Natural killer cell (primary cell): ENCODE measurements at regions not wholly inside any gene's neighbourhood (a gene's known extent, or its start where the extent isn't known, plus 50 kb on each side); places are given as distances from the start of the nearest gene placed in this dataset.

Experiments used
- ATAC-seq, 3 donors: fragments of 150-1000 bp in 2 of 3; fragments of 200-7000 bp in 1 of 3; cut with Tn5 transposase; 1 replicate in 1 of 3; 2 replicates in 2 of 3; pipeline ENCODE4 v1.10.0; 2021; ENCODE audit warnings: mild to moderate bottlenecking in 2 of 3, moderate library complexity in 2 of 3
- DNase-seq, 2 donors: peaks; one replicate each; pipeline versions ENCODE4 v3.0.0 to v3.0.0-alpha.2; 2013 to 2021; ENCODE audit warnings: mixed read lengths in 1 of 2
- H3K27ac ChIP-seq: one replicate; pipeline ENCODE4 v1.5.1; 2013; ENCODE audit warnings: mild to moderate bottlenecking, low read length
- H3K27me3 ChIP-seq: one replicate; pipeline ENCODE4 v1.6.1; 2013; ENCODE audit warnings: low read length; ENCODE audit not compliant: control insufficient read depth, insufficient read depth
- H3K36me3 ChIP-seq: one replicate; pipeline ENCODE4 v1.6.1; 2013; ENCODE audit warnings: low read length; ENCODE audit not compliant: control insufficient read depth, insufficient read depth
- H3K4me1 ChIP-seq: one replicate; pipeline ENCODE4 v1.6.1; 2013; ENCODE audit warnings: low read length; ENCODE audit not compliant: control insufficient read depth, insufficient read depth
- H3K4me3 ChIP-seq: one replicate; pipeline ENCODE4 v1.5.1; 2013; ENCODE audit warnings: low read length
- H3K9me3 ChIP-seq: one replicate; pipeline ENCODE4 v1.6.1; 2013; ENCODE audit warnings: low read length; ENCODE audit not compliant: control insufficient read depth, insufficient read depth
- H3K27ac Mint-ChIP-seq, 2 donors: one replicate each; pipeline ENCODE4 v1.8.0; 2022; ENCODE audit warnings: mild to moderate bottlenecking in 2 of 2, mixed read lengths in 2 of 2, moderate library complexity in 1 of 2
- H3K27me3 Mint-ChIP-seq, 2 donors: one replicate each; pipeline ENCODE4 v1.8.0; 2022; ENCODE audit warnings: low read depth in 2 of 2, mixed read lengths in 2 of 2
- H3K36me3 Mint-ChIP-seq: one replicate; pipeline ENCODE4 v1.8.0; 2022; ENCODE audit warnings: mixed read lengths
- H3K4me1 Mint-ChIP-seq, 2 donors: one replicate each; pipeline ENCODE4 v1.8.0; 2022; ENCODE audit warnings: mixed read lengths in 2 of 2
- H3K4me3 Mint-ChIP-seq: one replicate; pipeline ENCODE4 v1.8.0; 2022; ENCODE audit warnings: mild to moderate bottlenecking, moderate library complexity, mixed read lengths
- H3K9me3 Mint-ChIP-seq, 2 donors: one replicate each; pipeline ENCODE4 v1.8.0; 2022; ENCODE audit warnings: mixed read lengths in 2 of 2
- WGBS: methylation state at CpG from one replicate; pipeline ENCODE4 v1.1.7; 2013; ENCODE audit warnings: missing lambda C conversion rate; ENCODE audit not compliant: insufficient coverage; 5-methylcytosine and 5-hydroxymethylcytosine counted together
- intact Hi-C: fragments of 100-400 bp; cut with micrococcal nuclease; formaldehyde crosslinking; loops from one replicate; pipeline ENCODE4 v1.14.2; 2022
- TF ChIP-seq, protein P1 (sequence below): fragments of 200-600 bp; IDR thresholded peaks from one replicate; pipeline ENCODE4 v1.8.0; 2022; ENCODE audit warnings: antibody characterized with exemption

DNA sequence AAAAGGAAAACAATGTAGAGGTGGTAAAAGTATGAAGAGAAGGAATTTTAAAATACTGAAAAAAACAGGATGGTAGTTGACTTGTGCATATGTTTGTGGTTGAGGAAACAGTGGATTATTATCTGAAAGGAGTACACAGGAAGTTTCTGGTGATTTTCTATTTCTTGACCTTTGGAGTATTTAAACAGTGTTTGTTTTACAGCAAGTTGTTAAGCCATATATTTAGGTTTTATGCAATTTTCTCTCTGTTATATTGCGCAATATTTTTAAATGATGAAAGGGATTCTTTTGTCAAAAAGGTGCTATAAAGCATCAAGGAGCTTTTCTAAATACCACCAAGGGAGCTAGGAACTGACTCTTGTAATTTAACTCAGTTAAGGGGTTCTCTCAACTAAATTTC lies 343.1 kb upstream of the MAOA start:
- DNase-seq, result no peak
- no peaks in the 10 kb centered on the region for H3K27me3 ChIP-seq
- no peak overlapping the region for H3K27ac ChIP-seq
- H3K27ac Mint-ChIP-seq, result no peak overlapping the region
- H3K36me3 Mint-ChIP-seq, result no peaks in the 10 kb centered on the region
- H3K4me3 Mint-ChIP-seq, result no peak overlapping the region
- intact Hi-C loops, result no loop called here
- TF ChIP-seq, protein P1, sequence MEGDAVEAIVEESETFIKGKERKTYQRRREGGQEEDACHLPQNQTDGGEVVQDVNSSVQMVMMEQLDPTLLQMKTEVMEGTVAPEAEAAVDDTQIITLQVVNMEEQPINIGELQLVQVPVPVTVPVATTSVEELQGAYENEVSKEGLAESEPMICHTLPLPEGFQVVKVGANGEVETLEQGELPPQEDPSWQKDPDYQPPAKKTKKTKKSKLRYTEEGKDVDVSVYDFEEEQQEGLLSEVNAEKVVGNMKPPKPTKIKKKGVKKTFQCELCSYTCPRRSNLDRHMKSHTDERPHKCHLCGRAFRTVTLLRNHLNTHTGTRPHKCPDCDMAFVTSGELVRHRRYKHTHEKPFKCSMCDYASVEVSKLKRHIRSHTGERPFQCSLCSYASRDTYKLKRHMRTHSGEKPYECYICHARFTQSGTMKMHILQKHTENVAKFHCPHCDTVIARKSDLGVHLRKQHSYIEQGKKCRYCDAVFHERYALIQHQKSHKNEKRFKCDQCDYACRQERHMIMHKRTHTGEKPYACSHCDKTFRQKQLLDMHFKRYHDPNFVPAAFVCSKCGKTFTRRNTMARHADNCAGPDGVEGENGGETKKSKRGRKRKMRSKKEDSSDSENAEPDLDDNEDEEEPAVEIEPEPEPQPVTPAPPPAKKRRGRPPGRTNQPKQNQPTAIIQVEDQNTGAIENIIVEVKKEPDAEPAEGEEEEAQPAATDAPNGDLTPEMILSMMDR, result no peak
- no peak overlapping the region for H3K4me3 ChIP-seq
- no peaks in the 10 kb centered on the region for H3K36me3 ChIP-seq
- WGBS, result no CpG with 5 or more reads among the region's 1 CpG
- H3K27me3 Mint-ChIP-seq, result peaks cover 0 to 5% of the 10 kb centered on the region in 2 donors
- H3K4me1 ChIP-seq, result no peaks in the 10 kb centered on the region
- ATAC-seq, result no peak
- no peaks in the 10 kb centered on the region for H3K4me1 Mint-ChIP-seq
- no peaks in the 10 kb centered on the region for H3K9me3 Mint-ChIP-seq
- no peaks in the 10 kb centered on the region for H3K9me3 ChIP-seq

DNA sequence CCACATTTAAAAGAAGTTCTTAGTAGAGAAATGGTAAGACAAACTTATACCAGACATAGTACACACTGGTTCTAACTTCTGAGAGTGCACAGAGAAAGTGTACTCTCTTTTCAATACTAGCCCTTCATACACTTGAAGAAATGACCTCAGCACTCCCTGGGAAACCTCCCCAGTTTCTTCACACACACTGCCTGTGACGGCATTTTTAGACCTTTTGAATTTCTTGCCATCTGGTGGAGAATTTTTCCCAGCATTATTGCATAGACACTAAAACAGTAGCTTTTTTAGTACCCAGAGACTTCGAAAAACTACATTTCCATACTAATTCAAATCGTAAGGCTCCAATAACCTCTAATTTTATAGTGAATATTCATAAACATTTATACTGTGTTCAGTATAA lies 341.6 kb upstream of the MAOA start:
- H3K4me1 Mint-ChIP-seq, result no peaks in the 10 kb centered on the region
- TF ChIP-seq, protein P1, result no peak
- H3K27me3 ChIP-seq, result no peaks in the 10 kb centered on the region

DNA sequence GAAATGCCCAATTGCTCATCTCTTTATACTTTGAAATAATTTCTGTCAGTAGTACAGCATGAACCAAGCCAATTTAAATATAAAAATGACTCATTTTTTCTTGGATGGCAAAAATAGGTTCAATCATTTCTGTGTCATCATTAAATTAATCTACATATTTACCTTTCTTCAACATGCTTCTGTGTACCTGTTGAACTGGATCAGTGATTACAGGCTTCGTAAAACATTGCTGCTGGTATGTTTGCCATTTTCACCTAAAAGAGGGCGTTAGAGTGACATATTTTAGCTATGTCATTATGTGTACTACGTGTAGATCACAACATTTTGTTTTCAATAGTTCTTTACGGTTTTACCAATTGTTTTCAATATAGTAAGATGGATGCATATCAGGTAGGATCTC lies 340.5 kb upstream of the MAOA start:
- TF ChIP-seq, protein P1, result no peak
- WGBS, result 96% methylated on average over 3 of the region's 4 CpGs
- intact Hi-C loops, result no loop called here
- H3K9me3 Mint-ChIP-seq, result no peaks in the 10 kb centered on the region
- DNase-seq, result no peak
- Histone ChIP-seq H3K4me1 (no peaks in the 10 kb centered on the region), H3K36me3 (no peaks in the 10 kb centered on the region), H3K9me3 (no peaks in the 10 kb centered on the region), H3K27me3 (no peaks in the 10 kb centered on the region), H3K4me3 (no peak overlapping the region), H3K27ac (no peak overlapping the region)
- peaks cover 0 to 5% of the 10 kb centered on the region in 2 donors for H3K27me3 Mint-ChIP-seq
- H3K36me3 Mint-ChIP-seq, result no peaks in the 10 kb centered on the region
- H3K4me1 Mint-ChIP-seq, result no peaks in the 10 kb centered on the region
- no peak overlapping the region for H3K4me3 Mint-ChIP-seq
- no peak overlapping the region for H3K27ac Mint-ChIP-seq
- ATAC-seq, result no peak

More for the DNA sequence above, 341.6 kb upstream of the MAOA start:
- H3K27ac Mint-ChIP-seq, result no peak overlapping the region
- H3K9me3 Mint-ChIP-seq, result no peaks in the 10 kb centered on the region
- intact Hi-C loops, result no loop called here
- no peak overlapping the region for H3K4me3 Mint-ChIP-seq
- no peaks in the 10 kb centered on the region for H3K36me3 Mint-ChIP-seq
- H3K36me3 ChIP-seq, result no peaks in the 10 kb centered on the region
- 92% methylated on average over 1 of the region's 3 CpGs for WGBS
- no peak overlapping the region for H3K4me3 ChIP-seq
- no peaks in the 10 kb centered on the region for H3K9me3 ChIP-seq
- ATAC-seq (no peak), DNase-seq (no peak)
- peaks cover 0 to 5% of the 10 kb centered on the region in 2 donors for H3K27me3 Mint-ChIP-seq
- no peaks in the 10 kb centered on the region for H3K4me1 ChIP-seq
- H3K27ac ChIP-seq, result no peak overlapping the region

DNA sequence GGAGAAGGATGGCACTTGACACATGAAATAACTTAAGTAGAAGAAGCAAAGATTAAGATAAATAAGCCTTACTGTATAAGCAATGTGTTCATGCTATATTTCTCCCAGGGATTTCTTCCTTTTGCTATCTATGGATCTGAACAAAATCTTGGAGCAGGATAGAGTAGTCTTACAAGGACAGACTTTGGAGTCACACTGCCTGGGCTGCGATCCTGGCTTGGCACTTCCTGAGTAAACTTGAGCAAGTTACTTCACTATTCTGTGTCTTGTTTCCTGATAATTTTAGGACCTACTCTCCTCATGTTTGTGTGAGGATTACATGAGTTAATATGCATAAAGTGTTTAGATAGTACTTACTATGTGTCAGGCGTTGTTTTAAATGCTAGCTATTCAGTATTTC lies 340.0 kb upstream of the MAOA start:
- intact Hi-C loops, result no loop called here
- Histone ChIP-seq H3K9me3 (no peaks in the 10 kb centered on the region), H3K27ac (no peak overlapping the region), H3K4me1 (no peaks in the 10 kb centered on the region), H3K27me3 (no peaks in the 10 kb centered on the region), H3K36me3 (no peaks in the 10 kb centered on the region), H3K4me3 (no peak overlapping the region)
- DNase-seq (no peak), ATAC-seq (no peak)
- Mint-ChIP-seq H3K27me3 (peaks cover 0 to 5% of the 10 kb centered on the region in 2 donors), H3K27ac (no peak overlapping the region), H3K36me3 (no peaks in the 10 kb centered on the region), H3K4me1 (no peaks in the 10 kb centered on the region), H3K9me3 (no peaks in the 10 kb centered on the region), H3K4me3 (no peak overlapping the region)
- TF ChIP-seq, protein P1, result no peak
- WGBS, result 86% methylated on average over 1 of the region's 2 CpGs
